ENCODE measurements at regions not wholly inside any gene's neighbourhood (a gene's known extent, or its start where the extent isn't known, plus 50 kb on each side); places are given as distances from the start of the nearest gene placed in this dataset.
"Not testable (repeated sequence)": the region's sequence is repeated elsewhere in the genome, so short reads cannot be mapped to it uniquely, and the experiment has no call there.

GRCh38 chr7:81111358-81111757 lies 192.5 kb upstream of the SEMA3C start:
- Mint-ChIP-seq H3K4me1 (no peaks in the 10 kb centered on the region), H3K9me3 (no peaks in the 10 kb centered on the region), H3K4me3 (no peak overlapping the region), H3K27me3 (no peaks in the 10 kb centered on the region), H3K36me3 (no peaks in the 10 kb centered on the region), H3K27ac (no peak overlapping the region)
- ATAC-seq (replicated peaks) (no peak), DNase-seq (no peak)

- Mint-ChIP-seq H3K9me3 (no peaks in the 10 kb centered on the region), H3K4me3 (no peak overlapping the region), H3K27me3 (no peaks in the 10 kb centered on the region), H3K4me1 (no peaks in the 10 kb centered on the region), H3K36me3 (no peaks in the 10 kb centered on the region), H3K27ac (no peak overlapping the region)
- ATAC-seq (replicated peaks) (no peak), DNase-seq (no peak)
These were observed 191.8 kb upstream of the SEMA3C start for GRCh38 chr7:81110673-81111072.

DNA sequence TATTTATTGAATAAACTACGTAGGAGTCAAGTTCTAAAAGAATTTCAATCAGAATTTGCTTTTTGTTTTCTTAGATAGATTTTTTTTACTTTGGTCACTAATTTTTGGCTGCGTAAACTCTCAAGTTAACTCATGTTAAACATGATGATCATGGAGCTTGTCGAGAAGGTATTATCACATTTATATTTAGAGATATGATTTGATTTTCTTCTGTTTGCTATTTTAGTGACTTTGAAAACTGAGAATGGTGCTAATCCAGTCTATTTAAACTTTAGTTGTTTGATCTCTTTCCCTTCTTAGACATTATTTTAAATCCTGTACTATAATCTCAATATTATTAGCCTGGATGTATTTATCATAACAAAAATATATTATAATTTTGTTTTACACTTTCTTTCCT lies 179.4 kb upstream of the SEMA3C start:
- DNase-seq = no peak
- Mint-ChIP-seq H3K4me1 (no peaks in the 10 kb centered on the region), H3K9me3 (no peaks in the 10 kb centered on the region), H3K27me3 (no peaks in the 10 kb centered on the region), H3K27ac (no peak overlapping the region), H3K36me3 (no peaks in the 10 kb centered on the region), H3K4me3 (no peak overlapping the region)
- no peak for ATAC-seq (replicated peaks)

DNA sequence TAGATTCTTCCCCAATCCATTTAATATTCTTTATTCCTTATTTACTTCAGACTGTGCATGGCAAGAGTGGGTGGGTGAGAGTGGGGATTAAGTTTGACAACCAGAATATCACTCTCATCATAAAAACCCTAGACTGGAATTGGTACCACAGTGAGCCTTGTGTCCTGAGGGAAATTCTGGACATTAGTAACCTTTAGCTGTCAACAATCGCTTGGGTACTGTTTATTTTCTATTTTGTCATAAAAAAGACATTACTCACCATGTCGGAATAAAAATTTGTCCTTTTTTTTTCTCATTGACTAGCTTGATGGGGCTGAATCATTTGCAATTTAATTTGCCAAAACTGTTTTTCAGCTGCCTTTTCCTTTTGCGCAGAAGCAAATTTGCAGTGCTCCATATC lies 176.1 kb upstream of the SEMA3C start:
- Mint-ChIP-seq H3K36me3 (no peaks in the 10 kb centered on the region), H3K4me3 (no peak overlapping the region), H3K4me1 (no peaks in the 10 kb centered on the region), H3K27ac (no peak overlapping the region), H3K27me3 (no peaks in the 10 kb centered on the region), H3K9me3 (no peaks in the 10 kb centered on the region)
- ATAC-seq (replicated peaks) (no peak), DNase-seq (no peak)

- Mint-ChIP-seq H3K27me3 (no peaks in the 10 kb centered on the region), H3K4me3 (no peak overlapping the region), H3K36me3 (no peaks in the 10 kb centered on the region), H3K27ac (no peak overlapping the region), H3K9me3 (peaks cover 8 to 9% of the 10 kb centered on the region in 2 donors), H3K4me1 (no peaks in the 10 kb centered on the region)
- DNase-seq (no peak), ATAC-seq (replicated peaks) (no peak)
These were observed 162.8 kb upstream of the SEMA3C start for GRCh38 chr7:81081616-81082015.

DNA sequence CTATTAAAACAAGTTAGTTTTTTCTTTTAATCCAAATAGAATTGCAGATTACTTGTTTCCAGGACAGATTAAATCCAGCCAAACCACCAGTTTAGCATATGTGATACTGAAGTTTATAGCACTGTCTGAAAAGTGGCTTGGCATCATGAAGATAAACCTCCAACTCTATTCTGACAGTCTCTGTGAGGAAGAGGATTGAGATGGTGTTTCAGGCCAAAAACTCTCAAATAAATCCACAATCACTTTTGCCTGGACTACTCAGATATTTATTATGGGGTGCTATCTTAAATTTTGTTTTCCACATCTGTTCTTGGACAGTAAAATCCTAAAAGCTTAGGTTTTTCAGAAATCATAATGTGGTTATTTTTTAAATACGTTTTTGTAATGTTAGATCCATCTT lies 161.7 kb upstream of the SEMA3C start:
- Mint-ChIP-seq H3K4me3 (no peak overlapping the region), H3K36me3 (no peaks in the 10 kb centered on the region), H3K27ac (no peak overlapping the region), H3K4me1 (no peaks in the 10 kb centered on the region), H3K9me3 (peaks cover 8 to 9% of the 10 kb centered on the region in 2 donors), H3K27me3 (no peaks in the 10 kb centered on the region)
- DNase-seq (no peak), ATAC-seq (replicated peaks) (no peak)

- Mint-ChIP-seq H3K27ac (no peak overlapping the region), H3K9me3 (peaks cover 5 to 8% of the 10 kb centered on the region in 2 donors), H3K27me3 (no peaks in the 10 kb centered on the region), H3K4me3 (no peak overlapping the region), H3K36me3 (no peaks in the 10 kb centered on the region), H3K4me1 (no peaks in the 10 kb centered on the region)
- DNase-seq = no peak
- no peak for ATAC-seq (replicated peaks)
These were observed 160.9 kb upstream of the SEMA3C start for GRCh38 chr7:81079746-81080145.

GRCh38 chr7:81075150-81075549 lies 156.3 kb upstream of the SEMA3C start:
- no peak overlapping the region for H3K27ac Mint-ChIP-seq
- H3K4me1 Mint-ChIP-seq = no peaks in the 10 kb centered on the region
- no peaks in the 10 kb centered on the region for H3K36me3 Mint-ChIP-seq
- peaks cover 5 to 11% of the 10 kb centered on the region in 2 donors for H3K9me3 Mint-ChIP-seq
- DNase-seq = no peak
- no peak for ATAC-seq (replicated peaks)
- no peak overlapping the region for H3K4me3 Mint-ChIP-seq
- no peaks in the 10 kb centered on the region for H3K27me3 Mint-ChIP-seq

GRCh38 chr7:81074406-81074805 lies 155.6 kb upstream of the SEMA3C start:
- no peak overlapping the region for H3K27ac Mint-ChIP-seq

GRCh38 chr7:81073931-81074251 lies 155.0 kb upstream of the SEMA3C start:
- H3K9me3 Mint-ChIP-seq = peaks cover 5 to 11% of the 10 kb centered on the region in 2 donors
- no peak overlapping the region for H3K27ac Mint-ChIP-seq
- ATAC-seq (replicated peaks) = no peak

More at GRCh38 chr7:81074406-81074805, 155.6 kb upstream of the SEMA3C start:
- no peak for ATAC-seq (replicated peaks)
- DNase-seq = no peak
- Mint-ChIP-seq H3K36me3 (no peaks in the 10 kb centered on the region), H3K4me3 (no peak overlapping the region), H3K4me1 (no peaks in the 10 kb centered on the region), H3K27me3 (no peaks in the 10 kb centered on the region), H3K9me3 (peaks cover 5 to 11% of the 10 kb centered on the region in 2 donors)

GRCh38 chr7:81070956-81071355 lies 152.1 kb upstream of the SEMA3C start:
- Mint-ChIP-seq H3K9me3 (peaks cover 0 to 4% of the 10 kb centered on the region in 2 donors), H3K27me3 (no peaks in the 10 kb centered on the region), H3K4me1 (no peaks in the 10 kb centered on the region), H3K36me3 (no peaks in the 10 kb centered on the region), H3K27ac (no peak overlapping the region), H3K4me3 (no peak overlapping the region)
- no peak for DNase-seq
- no peak for ATAC-seq (replicated peaks)

More at GRCh38 chr7:81073931-81074251, 155.0 kb upstream of the SEMA3C start:
- Mint-ChIP-seq H3K4me1 (no peaks in the 10 kb centered on the region), H3K27me3 (no peaks in the 10 kb centered on the region), H3K4me3 (no peak overlapping the region), H3K36me3 (no peaks in the 10 kb centered on the region)
- no peak for DNase-seq

DNA sequence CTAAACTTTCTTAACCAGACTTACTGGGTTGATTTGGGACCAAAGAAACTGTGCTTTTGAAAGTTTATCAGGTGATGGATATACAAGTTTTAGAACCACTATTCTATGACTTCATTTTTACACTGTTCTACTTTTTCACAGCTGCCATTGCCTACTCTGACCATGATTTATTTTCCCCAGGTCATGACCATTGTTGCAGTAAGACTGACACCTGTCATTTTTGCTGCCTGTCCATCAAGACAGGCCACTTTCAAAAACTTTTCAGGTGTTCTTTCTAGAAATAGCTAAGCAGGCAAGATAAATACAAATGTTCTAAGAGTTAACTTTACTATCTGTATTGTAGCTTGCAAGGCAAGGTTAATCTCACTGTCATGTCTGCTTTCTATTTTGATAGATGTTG lies 147.9 kb upstream of the SEMA3C start:
- no peaks in the 10 kb centered on the region for H3K27me3 Mint-ChIP-seq
- DNase-seq (no peak), ATAC-seq (replicated peaks) (no peak)
- no peaks in the 10 kb centered on the region for H3K36me3 Mint-ChIP-seq
- H3K9me3 Mint-ChIP-seq = peaks cover 0 to 3% of the 10 kb centered on the region in 2 donors
- no peaks in the 10 kb centered on the region for H3K4me1 Mint-ChIP-seq
- no peak overlapping the region for H3K4me3 Mint-ChIP-seq
- H3K27ac Mint-ChIP-seq = no peak overlapping the region

GRCh38 chr7:81064426-81064825 lies 145.6 kb upstream of the SEMA3C start:
- no peaks in the 10 kb centered on the region for H3K36me3 Mint-ChIP-seq
- H3K4me3 Mint-ChIP-seq = no peak overlapping the region
- no peaks in the 10 kb centered on the region for H3K9me3 Mint-ChIP-seq

DNA sequence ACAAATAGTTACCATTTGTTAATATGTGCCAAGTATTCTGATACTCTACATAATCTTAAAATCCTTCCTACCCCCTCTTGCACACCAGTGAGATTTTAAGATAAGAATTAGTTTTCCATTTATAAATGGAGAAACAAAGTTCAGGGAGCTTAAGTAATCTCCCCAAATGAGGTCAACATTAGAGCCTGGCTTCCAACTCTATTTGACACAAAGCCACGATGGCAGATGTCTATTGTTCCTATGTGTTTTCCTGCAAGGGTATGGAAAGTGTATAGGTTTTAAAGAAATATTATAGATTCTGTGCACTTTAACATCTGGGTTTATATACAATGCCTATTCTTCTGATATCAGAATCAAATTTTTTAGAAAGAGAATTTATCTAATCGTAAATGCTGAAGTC lies 143.9 kb upstream of the SEMA3C start:
- no peaks in the 10 kb centered on the region for H3K4me1 Mint-ChIP-seq
- ATAC-seq (replicated peaks) = no peak
- no peaks in the 10 kb centered on the region for H3K27me3 Mint-ChIP-seq
- H3K36me3 Mint-ChIP-seq = no peaks in the 10 kb centered on the region
- DNase-seq = no peak
- no peak overlapping the region for H3K4me3 Mint-ChIP-seq
- no peaks in the 10 kb centered on the region for H3K9me3 Mint-ChIP-seq
- H3K27ac Mint-ChIP-seq = no peak overlapping the region

More at GRCh38 chr7:81064426-81064825, 145.6 kb upstream of the SEMA3C start:
- Mint-ChIP-seq H3K27ac (no peak overlapping the region), H3K27me3 (no peaks in the 10 kb centered on the region), H3K4me1 (no peaks in the 10 kb centered on the region)
- DNase-seq = no peak
- ATAC-seq (replicated peaks) = no peak

- H3K4me1 Mint-ChIP-seq; H3K27me3 Mint-ChIP-seq; H3K9me3 Mint-ChIP-seq; H3K36me3 Mint-ChIP-seq; H3K4me3 Mint-ChIP-seq; H3K27ac Mint-ChIP-seq; DNase-seq; ATAC-seq (replicated peaks): not testable (repeated sequence)
These were observed 138.6 kb upstream of the SEMA3C start for GRCh38 chr7:81057469-81057868.

GRCh38 chr7:81053623-81054022 lies 134.8 kb upstream of the SEMA3C start:
- no peak for DNase-seq
- no peak for ATAC-seq (replicated peaks)
- no peak overlapping the region for H3K27ac Mint-ChIP-seq

More at GRCh38 chr7:81053623-81054022, 134.8 kb upstream of the SEMA3C start:
- no peaks in the 10 kb centered on the region for H3K4me1 Mint-ChIP-seq
- peaks cover 5 to 8% of the 10 kb centered on the region in 2 donors for H3K9me3 Mint-ChIP-seq
- no peak overlapping the region for H3K4me3 Mint-ChIP-seq
- no peaks in the 10 kb centered on the region for H3K36me3 Mint-ChIP-seq
- H3K27me3 Mint-ChIP-seq = no peaks in the 10 kb centered on the region
